ENCODE measurements at regions not wholly inside any gene's neighbourhood (a gene's known extent, or its start where the extent isn't known, plus 50 kb on each side); places are given as distances from the start of the nearest gene placed in this dataset.

GRCh38 chr7:53521638-53522184, 486.3 kb downstream of the POM121L12 start:
- Histone ChIP-seq H3K9me3 (ENCODE audit: control insufficient read depth in 1 of 2, low read length in 2 of 2) (peaks cover 8 to 9% of the 10 kb centered on the region in 2 donors), H3K4me3 (ENCODE audit: low read depth in 1 of 2, low read length in 2 of 2) (no peak overlapping the region), H3K27ac (ENCODE audit: low read depth, low read length) (no peak overlapping the region), H3K9ac (ENCODE audit: low read depth in 1 of 2, low read length in 2 of 2) (no peak overlapping the region), H3K36me3 (ENCODE audit: control insufficient read depth in 1 of 2, insufficient read depth in 2 of 2, low read length in 2 of 2) (no peaks in the 10 kb centered on the region), H3K4me1 (ENCODE audit: control insufficient read depth in 1 of 2, insufficient read depth in 2 of 2, low read length in 2 of 2) (no peaks in the 10 kb centered on the region), H3K27me3 (ENCODE audit: control insufficient read depth in 1 of 2, insufficient read depth in 2 of 2, low read length in 2 of 2) (no peaks in the 10 kb centered on the region)

- Histone ChIP-seq H3K27ac (ENCODE audit: low read depth, low read length) (no peak overlapping the region), H3K4me3 (ENCODE audit: low read depth in 1 of 2, low read length in 2 of 2) (no peak overlapping the region), H3K9ac (ENCODE audit: low read depth in 1 of 2, low read length in 2 of 2) (no peak overlapping the region), H3K27me3 (ENCODE audit: control insufficient read depth in 1 of 2, insufficient read depth in 2 of 2, low read length in 2 of 2) (no peaks in the 10 kb centered on the region), H3K36me3 (ENCODE audit: control insufficient read depth in 1 of 2, insufficient read depth in 2 of 2, low read length in 2 of 2) (no peaks in the 10 kb centered on the region), H3K9me3 (ENCODE audit: control insufficient read depth in 1 of 2, low read length in 2 of 2) (peaks cover 8 to 12% of the 10 kb centered on the region in 2 donors), H3K4me1 (ENCODE audit: control insufficient read depth in 1 of 2, insufficient read depth in 2 of 2, low read length in 2 of 2) (no peaks in the 10 kb centered on the region)
Measured at GRCh38 chr7:53539558-53539957, 504.1 kb downstream of the POM121L12 start.

GRCh38 chr7:53541475-53541874, 506.0 kb downstream of the POM121L12 start:
- Histone ChIP-seq H3K27me3 (ENCODE audit: control insufficient read depth in 1 of 2, insufficient read depth in 2 of 2, low read length in 2 of 2) (no peaks in the 10 kb centered on the region), H3K9me3 (ENCODE audit: control insufficient read depth in 1 of 2, low read length in 2 of 2) (peaks cover 6 to 8% of the 10 kb centered on the region in 2 donors), H3K27ac (ENCODE audit: low read depth, low read length) (no peak overlapping the region), H3K4me1 (ENCODE audit: control insufficient read depth in 1 of 2, insufficient read depth in 2 of 2, low read length in 2 of 2) (no peaks in the 10 kb centered on the region), H3K9ac (ENCODE audit: low read depth in 1 of 2, low read length in 2 of 2) (no peak overlapping the region), H3K4me3 (ENCODE audit: low read depth in 1 of 2, low read length in 2 of 2) (no peak overlapping the region), H3K36me3 (ENCODE audit: control insufficient read depth in 1 of 2, insufficient read depth in 2 of 2, low read length in 2 of 2) (no peaks in the 10 kb centered on the region)

GRCh38 chr7:53542157-53542556, 506.7 kb downstream of the POM121L12 start:
- no peaks in the 10 kb centered on the region for H3K27me3 ChIP-seq (ENCODE audit: control insufficient read depth in 1 of 2, insufficient read depth in 2 of 2, low read length in 2 of 2)
- no peak overlapping the region for H3K27ac ChIP-seq (ENCODE audit: low read depth, low read length)
- no peak overlapping the region for H3K4me3 ChIP-seq (ENCODE audit: low read depth in 1 of 2, low read length in 2 of 2)
- no peaks in the 10 kb centered on the region for H3K4me1 ChIP-seq (ENCODE audit: control insufficient read depth in 1 of 2, insufficient read depth in 2 of 2, low read length in 2 of 2)
- H3K9me3 ChIP-seq (ENCODE audit: control insufficient read depth in 1 of 2, low read length in 2 of 2), result peaks cover 5 to 6% of the 10 kb centered on the region in 2 donors
- no peaks in the 10 kb centered on the region for H3K36me3 ChIP-seq (ENCODE audit: control insufficient read depth in 1 of 2, insufficient read depth in 2 of 2, low read length in 2 of 2)
- H3K9ac ChIP-seq (ENCODE audit: low read depth in 1 of 2, low read length in 2 of 2), result no peak overlapping the region

All from duodenal mucosa (tissue), 2 donors.